ENCODE measurements at regions not wholly inside any gene's neighbourhood (a gene's known extent, or its start where the extent isn't known, plus 50 kb on each side); places are given as distances from the start of the nearest gene placed in this dataset.

DNA sequence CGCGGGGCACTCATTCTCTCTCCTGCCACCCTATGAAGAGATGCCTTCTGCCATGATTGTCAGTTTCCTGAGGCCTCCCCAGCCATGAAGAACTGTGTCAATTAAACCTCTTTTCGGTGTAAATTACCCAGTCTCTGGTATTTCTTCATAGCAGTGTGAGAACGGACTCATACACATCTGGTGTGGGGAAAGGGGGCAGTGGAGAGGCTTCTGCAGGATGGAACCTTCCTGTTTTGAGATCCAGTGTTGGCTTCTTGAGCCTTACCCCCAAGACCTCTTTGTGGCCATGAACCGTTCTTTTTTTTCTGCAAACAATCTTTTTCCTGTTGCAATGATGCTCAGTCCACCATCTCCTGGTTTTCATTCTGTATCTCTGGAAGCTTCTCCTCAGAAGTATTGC, 248.4 kb downstream of the PRDM2 start:
- Histone ChIP-seq H3K27me3 (ENCODE audit: control insufficient read depth in 3 of 3, insufficient read depth in 3 of 3, low read length in 3 of 3) (peaks cover 0 to 4% (median 0%) of the 10 kb centered on the region in 3 donors), H3K9me3 (ENCODE audit: control insufficient read depth in 2 of 2, insufficient read depth in 1 of 2, low read depth in 1 of 2, low read length in 1 of 2) (no peaks in the 10 kb centered on the region), H3K4me1 (ENCODE audit: control insufficient read depth in 3 of 3, insufficient read depth in 2 of 3, low read depth in 1 of 3, low read length in 2 of 3) (no peaks in the 10 kb centered on the region), H3K4me3 (ENCODE audit: low read depth in 1 of 3, low read length in 3 of 3) (no peak overlapping the region), H3K27ac (ENCODE audit: low read depth in 1 of 3, low read length in 2 of 3) (peak overlapping the region in 1 of 3 donors; percentile 11), H3K36me3 (ENCODE audit: control insufficient read depth in 3 of 3, insufficient read depth in 2 of 3, low read depth in 1 of 3, low read length in 3 of 3) (no peaks in the 10 kb centered on the region)
- WGBS, 3 donors, result 79 to 89% (median 82%) methylated on average over 5 of the region's 5 CpGs
- FAIRE-seq (no peak), DNase-seq (no peak)

DNA sequence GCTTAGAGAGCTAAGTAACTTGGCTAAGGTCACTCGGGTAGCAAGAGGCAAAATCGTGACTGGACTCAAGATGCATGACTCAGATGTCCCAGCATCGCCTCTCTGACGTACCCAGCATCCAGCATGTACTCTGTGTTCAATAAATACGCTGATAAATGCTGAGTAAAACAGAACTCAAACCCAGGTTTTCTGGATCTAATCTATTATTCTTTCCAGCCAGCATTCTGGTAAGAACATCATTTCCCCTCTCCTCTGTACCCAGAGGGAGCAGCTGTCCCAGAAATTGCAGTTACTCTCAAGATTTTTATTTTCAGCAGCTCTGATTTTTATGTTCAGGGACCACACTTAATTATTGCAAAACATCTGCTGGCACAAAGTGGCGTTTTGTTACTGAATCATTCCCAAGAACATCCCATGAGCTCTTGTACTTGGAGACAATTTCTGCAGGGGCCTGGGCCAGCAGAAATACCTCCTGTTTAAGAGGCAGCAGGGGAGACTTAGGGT, 249.0 kb downstream of the PRDM2 start:
- no peaks in the 10 kb centered on the region for H3K4me1 ChIP-seq (ENCODE audit: control insufficient read depth in 3 of 3, insufficient read depth in 2 of 3, low read depth in 1 of 3, low read length in 2 of 3)
- H3K27ac ChIP-seq (ENCODE audit: low read depth in 1 of 3, low read length in 2 of 3), result no peak overlapping the region
- H3K36me3 ChIP-seq (ENCODE audit: control insufficient read depth in 3 of 3, insufficient read depth in 2 of 3, low read depth in 1 of 3, low read length in 3 of 3), result no peaks in the 10 kb centered on the region
- FAIRE-seq, result no peak
- H3K27me3 ChIP-seq (ENCODE audit: control insufficient read depth in 3 of 3, insufficient read depth in 3 of 3, low read length in 3 of 3), result peaks cover 0 to 4% (median 0%) of the 10 kb centered on the region in 3 donors
- no peak overlapping the region for H3K4me3 ChIP-seq (ENCODE audit: low read depth in 1 of 3, low read length in 3 of 3)
- no peaks in the 10 kb centered on the region for H3K9me3 ChIP-seq (ENCODE audit: control insufficient read depth in 2 of 2, insufficient read depth in 1 of 2, low read depth in 1 of 2, low read length in 1 of 2)
- DNase-seq, result no peak
- WGBS, 3 donors, result 64 to 75% (median 74%) methylated on average over 6 of the region's 6 CpGs

DNA sequence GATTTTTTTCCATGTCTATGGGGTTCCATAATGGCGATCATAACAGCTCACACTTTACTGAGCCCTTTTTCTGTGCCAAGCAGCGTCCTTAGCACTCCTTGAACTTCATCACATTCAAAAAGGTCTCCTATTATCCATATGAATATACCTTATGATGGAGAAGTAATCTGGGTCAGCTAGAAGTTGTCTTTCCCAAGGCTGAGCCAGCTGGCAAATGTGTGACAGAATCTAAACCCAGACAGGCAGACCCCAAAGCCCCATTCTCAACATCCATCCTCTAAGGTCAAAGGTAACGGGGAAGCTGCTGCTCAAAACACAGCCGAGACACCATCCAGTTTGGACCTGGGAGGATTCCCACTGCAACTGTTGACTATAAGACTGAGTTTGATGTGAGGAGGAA, 249.6 kb downstream of the PRDM2 start:
- H3K4me1 ChIP-seq (ENCODE audit: control insufficient read depth in 3 of 3, insufficient read depth in 2 of 3, low read depth in 1 of 3, low read length in 2 of 3), result no peaks in the 10 kb centered on the region
- peak overlapping the region in 1 of 3 donors; percentile 11 for H3K27ac ChIP-seq (ENCODE audit: low read depth in 1 of 3, low read length in 2 of 3)
- H3K27me3 ChIP-seq (ENCODE audit: control insufficient read depth in 3 of 3, insufficient read depth in 3 of 3, low read length in 3 of 3), result peaks cover 0 to 4% (median 0%) of the 10 kb centered on the region in 3 donors
- H3K4me3 ChIP-seq (ENCODE audit: low read depth in 1 of 3, low read length in 3 of 3), result no peak overlapping the region
- H3K36me3 ChIP-seq (ENCODE audit: control insufficient read depth in 3 of 3, insufficient read depth in 2 of 3, low read depth in 1 of 3, low read length in 3 of 3), result no peaks in the 10 kb centered on the region
- FAIRE-seq (no peak), DNase-seq (no peak)
- no peaks in the 10 kb centered on the region for H3K9me3 ChIP-seq (ENCODE audit: control insufficient read depth in 2 of 2, insufficient read depth in 1 of 2, low read depth in 1 of 2, low read length in 1 of 2)
- 84 to 94% (median 90%) methylated on average over 4 of the region's 4 CpGs for WGBS, 3 donors

DNA sequence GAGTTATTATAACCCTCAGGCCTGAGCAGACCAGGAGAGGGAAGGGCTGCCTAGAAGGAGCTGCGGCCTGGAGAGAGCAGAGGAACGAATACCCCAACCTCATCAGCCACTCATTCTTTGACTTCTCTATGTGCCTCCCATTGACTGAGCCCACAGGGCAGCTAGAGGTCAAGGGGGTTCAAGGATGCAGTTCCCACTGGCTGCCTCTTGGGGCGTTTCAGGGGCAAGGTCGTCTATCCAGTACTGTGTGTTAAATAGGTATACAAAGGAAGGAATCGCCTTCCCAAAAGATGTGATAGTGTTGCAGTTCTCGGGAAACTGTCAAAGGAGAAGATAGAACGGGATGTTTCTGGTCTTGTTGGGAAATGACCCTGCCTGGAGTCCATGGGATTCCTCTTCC, 250.6 kb downstream of the PRDM2 start:
- Histone ChIP-seq H3K27ac (ENCODE audit: low read depth in 1 of 3, low read length in 2 of 3) (no peak overlapping the region), H3K36me3 (ENCODE audit: control insufficient read depth in 3 of 3, insufficient read depth in 2 of 3, low read depth in 1 of 3, low read length in 3 of 3) (no peaks in the 10 kb centered on the region), H3K9me3 (ENCODE audit: control insufficient read depth in 2 of 2, insufficient read depth in 1 of 2, low read depth in 1 of 2, low read length in 1 of 2) (no peaks in the 10 kb centered on the region), H3K27me3 (ENCODE audit: control insufficient read depth in 3 of 3, insufficient read depth in 3 of 3, low read length in 3 of 3) (peaks cover 0 to 4% (median 0%) of the 10 kb centered on the region in 3 donors), H3K4me3 (ENCODE audit: low read depth in 1 of 3, low read length in 3 of 3) (no peak overlapping the region), H3K4me1 (ENCODE audit: control insufficient read depth in 3 of 3, insufficient read depth in 2 of 3, low read depth in 1 of 3, low read length in 2 of 3) (no peaks in the 10 kb centered on the region)
- 58 to 72% (median 69%) methylated on average over 7 of the region's 7 CpGs for WGBS, 3 donors
- FAIRE-seq (no peak), DNase-seq (peak in 1 of 2 donors; percentile 7)

DNA sequence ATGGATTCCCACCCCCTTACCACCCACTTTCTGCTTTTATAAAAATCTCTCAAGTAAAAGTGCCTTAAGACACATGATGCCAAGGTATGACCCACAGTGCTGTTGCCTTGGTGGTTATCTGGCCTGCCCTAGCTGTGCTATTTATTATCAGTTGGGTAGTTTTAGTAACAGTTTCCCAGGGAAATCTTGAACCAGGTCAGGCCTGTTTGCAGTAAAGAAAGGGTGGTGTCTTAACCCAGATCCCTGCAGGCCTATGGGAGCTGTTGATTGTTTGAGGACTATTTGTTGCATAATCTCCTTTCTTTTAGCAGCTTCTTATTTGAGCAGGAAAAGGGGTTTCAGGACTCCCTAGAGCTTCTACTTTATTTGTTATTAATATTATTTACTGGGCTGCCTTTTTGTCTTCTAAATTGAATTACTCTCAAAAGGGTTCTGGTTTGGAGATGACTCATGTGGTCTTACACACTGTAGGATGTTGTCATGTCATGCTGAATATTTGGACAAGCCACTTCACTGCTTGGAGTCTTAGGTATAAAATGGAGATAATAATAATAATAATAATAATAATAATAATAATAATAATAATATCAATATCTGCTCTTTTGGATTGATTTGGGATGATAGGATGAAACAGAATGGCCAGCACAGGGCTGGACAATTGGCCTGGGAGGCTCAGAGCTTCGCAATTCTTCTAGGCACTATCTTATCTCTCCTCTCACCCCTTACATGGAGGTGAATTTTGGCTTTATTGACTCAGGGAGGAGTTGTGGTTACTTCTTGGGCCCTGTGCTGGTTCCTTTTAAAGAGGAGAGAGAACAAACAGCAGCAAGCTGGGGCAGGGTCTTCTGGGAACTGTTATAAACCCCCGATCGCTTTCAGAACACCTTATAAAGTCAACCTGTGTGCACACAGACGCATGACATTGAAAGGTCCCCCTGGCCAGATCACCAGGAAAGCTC, 252.1 kb downstream of the PRDM2 start:
- H3K36me3 ChIP-seq (ENCODE audit: control insufficient read depth in 3 of 3, insufficient read depth in 2 of 3, low read depth in 1 of 3, low read length in 3 of 3), result no peaks in the 10 kb centered on the region
- H3K9me3 ChIP-seq (ENCODE audit: control insufficient read depth in 2 of 2, insufficient read depth in 1 of 2, low read depth in 1 of 2, low read length in 1 of 2), result no peaks in the 10 kb centered on the region
- H3K4me3 ChIP-seq (ENCODE audit: low read depth in 1 of 3, low read length in 3 of 3), result no peak overlapping the region
- H3K27ac ChIP-seq (ENCODE audit: low read depth in 1 of 3, low read length in 2 of 3), result no peak overlapping the region
- H3K27me3 ChIP-seq (ENCODE audit: control insufficient read depth in 3 of 3, insufficient read depth in 3 of 3, low read length in 3 of 3), result peaks cover 0 to 5% (median 0%) of the 10 kb centered on the region in 3 donors
- no peak for DNase-seq
- FAIRE-seq, result no peak
- no peaks in the 10 kb centered on the region for H3K4me1 ChIP-seq (ENCODE audit: control insufficient read depth in 3 of 3, insufficient read depth in 2 of 3, low read depth in 1 of 3, low read length in 2 of 3)
- WGBS, 3 donors, result 60 to 76% (median 69%) methylated on average over 4 of the region's 4 CpGs

DNA sequence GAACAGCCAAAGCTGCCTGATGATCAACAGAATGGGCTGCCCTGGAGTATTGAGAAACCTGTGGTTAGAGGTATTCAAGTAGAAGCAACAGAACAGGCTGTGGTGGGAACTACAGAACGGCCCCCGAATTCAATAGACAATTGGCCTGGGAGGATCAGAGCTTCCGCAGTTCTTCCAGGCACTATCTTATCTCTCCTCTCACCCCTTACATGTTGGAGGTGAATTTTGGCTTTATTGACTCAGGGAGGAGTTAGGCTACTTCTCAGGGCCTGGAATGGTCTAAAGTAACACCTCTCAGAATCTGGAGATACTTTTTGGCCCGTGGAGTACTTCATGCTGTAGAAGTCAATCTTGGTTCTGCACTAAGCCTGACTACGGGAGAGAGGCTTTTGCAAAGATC, 253.0 kb downstream of the PRDM2 start:
- WGBS, 3 donors, result 73 to 81% (median 79%) methylated on average over 5 of the region's 5 CpGs
- Histone ChIP-seq H3K4me3 (ENCODE audit: low read depth in 1 of 3, low read length in 3 of 3) (no peak overlapping the region), H3K36me3 (ENCODE audit: control insufficient read depth in 3 of 3, insufficient read depth in 2 of 3, low read depth in 1 of 3, low read length in 3 of 3) (no peaks in the 10 kb centered on the region), H3K27me3 (ENCODE audit: control insufficient read depth in 3 of 3, insufficient read depth in 3 of 3, low read length in 3 of 3) (peaks cover 0 to 5% (median 0%) of the 10 kb centered on the region in 3 donors), H3K27ac (ENCODE audit: low read depth in 1 of 3, low read length in 2 of 3) (no peak overlapping the region), H3K9me3 (ENCODE audit: control insufficient read depth in 2 of 2, insufficient read depth in 1 of 2, low read depth in 1 of 2, low read length in 1 of 2) (no peaks in the 10 kb centered on the region), H3K4me1 (ENCODE audit: control insufficient read depth in 3 of 3, insufficient read depth in 2 of 3, low read depth in 1 of 3, low read length in 2 of 3) (no peaks in the 10 kb centered on the region)
- DNase-seq, result no peak
- FAIRE-seq, result no peak

DNA sequence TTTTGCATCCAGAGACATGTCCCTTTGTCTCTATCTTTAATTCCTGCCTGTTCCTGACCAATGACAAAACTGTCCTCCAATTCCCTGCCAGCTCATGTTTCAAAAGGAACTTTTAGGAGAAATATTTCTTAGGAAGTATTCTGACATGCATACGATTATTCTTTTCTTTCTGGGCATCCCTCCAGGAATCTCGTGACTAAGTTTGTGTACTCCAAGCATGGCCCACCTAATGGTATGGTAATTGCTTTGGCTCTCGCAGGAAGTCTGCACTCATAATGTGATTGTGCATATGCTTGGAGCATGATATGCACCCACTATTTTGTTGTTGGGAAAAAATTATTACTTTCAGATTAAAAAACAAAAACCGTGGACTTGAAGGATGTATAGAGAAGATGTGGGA, 256.4 kb downstream of the PRDM2 start:
- Histone ChIP-seq H3K27ac (ENCODE audit: low read depth in 1 of 3, low read length in 2 of 3) (no peak overlapping the region), H3K27me3 (ENCODE audit: control insufficient read depth in 3 of 3, insufficient read depth in 3 of 3, low read length in 3 of 3) (peaks cover 0 to 3% (median 0%) of the 10 kb centered on the region in 3 donors), H3K4me3 (ENCODE audit: low read depth in 1 of 3, low read length in 3 of 3) (no peak overlapping the region), H3K9me3 (ENCODE audit: control insufficient read depth in 2 of 2, insufficient read depth in 1 of 2, low read depth in 1 of 2, low read length in 1 of 2) (no peaks in the 10 kb centered on the region), H3K4me1 (ENCODE audit: control insufficient read depth in 3 of 3, insufficient read depth in 2 of 3, low read depth in 1 of 3, low read length in 2 of 3) (no peaks in the 10 kb centered on the region), H3K36me3 (ENCODE audit: control insufficient read depth in 3 of 3, insufficient read depth in 2 of 3, low read depth in 1 of 3, low read length in 3 of 3) (no peaks in the 10 kb centered on the region)
- FAIRE-seq (no peak), DNase-seq (no peak)
- WGBS, 3 donors, result 60 to 75% (median 68%) methylated on average over 4 of the region's 4 CpGs

DNA sequence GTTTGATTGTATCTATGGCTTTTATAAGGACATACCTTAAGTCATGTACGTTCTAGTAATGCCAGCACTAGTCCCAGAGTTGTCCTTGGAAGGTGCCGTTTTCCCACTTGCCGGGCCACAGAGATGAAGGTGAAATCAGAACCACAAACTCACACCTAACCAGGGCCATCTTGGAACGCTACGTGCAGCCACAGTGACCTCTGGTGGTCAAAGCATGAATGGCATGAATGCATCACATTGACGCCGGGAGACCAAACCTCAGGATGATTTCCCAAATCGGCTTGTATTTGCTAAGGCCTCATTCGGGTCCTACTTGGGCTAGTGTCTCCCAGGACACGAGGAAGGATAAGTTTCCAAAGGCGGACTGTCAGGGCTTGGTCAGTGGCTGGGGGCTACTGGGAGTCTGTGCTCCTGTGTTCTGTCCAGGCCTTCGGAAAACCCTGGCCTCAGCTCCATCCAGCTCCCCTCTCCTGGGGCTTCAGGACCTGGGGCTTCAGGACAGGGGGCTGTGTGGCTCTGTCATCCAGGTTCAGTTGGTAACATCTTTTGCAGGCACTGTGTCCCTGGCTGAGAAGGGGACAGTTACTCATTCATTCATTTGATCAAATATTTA, 260.5 kb downstream of the PRDM2 start:
- Histone ChIP-seq H3K4me1 (ENCODE audit: control insufficient read depth in 3 of 3, insufficient read depth in 2 of 3, low read depth in 1 of 3, low read length in 2 of 3) (no peaks in the 10 kb centered on the region), H3K36me3 (ENCODE audit: control insufficient read depth in 3 of 3, insufficient read depth in 2 of 3, low read depth in 1 of 3, low read length in 3 of 3) (no peaks in the 10 kb centered on the region), H3K27me3 (ENCODE audit: control insufficient read depth in 3 of 3, insufficient read depth in 3 of 3, low read length in 3 of 3) (peaks cover 0 to 3% (median 0%) of the 10 kb centered on the region in 3 donors), H3K27ac (ENCODE audit: low read depth in 1 of 3, low read length in 2 of 3) (no peak overlapping the region), H3K4me3 (ENCODE audit: low read depth in 1 of 3, low read length in 3 of 3) (no peak overlapping the region), H3K9me3 (ENCODE audit: control insufficient read depth in 2 of 2, insufficient read depth in 1 of 2, low read depth in 1 of 2, low read length in 1 of 2) (peaks cover 0 to 3% of the 10 kb centered on the region in 2 donors)
- WGBS, 3 donors, result 9 to 11% (median 10%) methylated on average over 12 of the region's 12 CpGs
- FAIRE-seq (no peak), DNase-seq (peak; percentile 71 to 73)

Measured in small intestine (tissue), 7 donors.